GM19023 (cell line): ENCODE measurements at regions not wholly inside any gene's neighbourhood (a gene's known extent, or its start where the extent isn't known, plus 50 kb on each side); places are given as distances from the start of the nearest gene placed in this dataset.

Experiments used
- ATAC-seq: cut with Tn5 transposase; IDR thresholded peaks from one replicate; pipeline ENCODE4 v1.9.1; 2021; ENCODE audit warnings: mild to moderate bottlenecking, moderate library complexity; ENCODE audit not compliant: unreplicated experiment

DNA sequence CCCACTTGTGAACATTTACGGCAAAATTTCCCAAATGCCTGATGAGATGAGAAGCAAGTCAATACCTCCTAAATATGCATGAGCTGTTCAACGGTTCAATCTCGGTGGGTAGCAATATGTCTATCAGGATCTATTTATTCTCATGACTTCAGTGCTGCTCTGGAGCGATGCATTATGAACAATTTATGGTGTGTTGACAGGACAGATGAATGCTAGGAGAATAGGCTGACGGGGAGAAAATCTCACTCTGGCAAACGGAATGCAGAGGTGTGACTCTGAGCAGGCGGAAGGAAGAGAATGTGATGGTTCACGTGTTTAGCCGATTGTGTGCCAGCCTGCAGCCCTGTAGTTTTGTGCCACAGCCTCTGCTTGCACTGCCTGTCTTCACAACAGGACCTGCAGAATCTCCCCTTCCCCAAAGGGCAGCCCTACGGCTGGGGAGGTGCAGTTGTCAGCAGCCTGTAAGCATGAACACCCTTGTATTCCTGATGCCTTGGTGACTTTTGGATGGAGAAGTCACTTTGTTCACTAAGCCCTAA, 345.2 kb downstream of the PHKB start:
- no peak for ATAC-seq

DNA sequence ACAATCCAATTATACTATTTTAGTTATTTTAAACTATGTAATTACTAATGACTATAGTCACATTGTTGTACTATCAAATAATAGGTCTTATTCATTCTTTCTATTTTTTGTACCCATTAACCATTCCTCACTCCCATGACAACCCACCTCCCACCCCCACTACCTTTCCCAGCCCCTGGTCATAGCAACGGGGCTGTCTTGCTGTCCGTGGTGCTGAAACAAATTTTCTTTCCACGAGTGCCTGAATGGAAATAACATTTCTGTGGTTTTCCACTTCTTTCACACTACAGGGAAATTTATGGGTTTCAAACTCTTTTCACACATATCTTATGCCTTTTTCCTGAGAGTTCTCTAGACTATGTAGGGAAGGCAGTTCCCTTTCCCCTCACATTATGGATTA, 326.6 kb downstream of the PHKB start:
- ATAC-seq, result no peak

DNA sequence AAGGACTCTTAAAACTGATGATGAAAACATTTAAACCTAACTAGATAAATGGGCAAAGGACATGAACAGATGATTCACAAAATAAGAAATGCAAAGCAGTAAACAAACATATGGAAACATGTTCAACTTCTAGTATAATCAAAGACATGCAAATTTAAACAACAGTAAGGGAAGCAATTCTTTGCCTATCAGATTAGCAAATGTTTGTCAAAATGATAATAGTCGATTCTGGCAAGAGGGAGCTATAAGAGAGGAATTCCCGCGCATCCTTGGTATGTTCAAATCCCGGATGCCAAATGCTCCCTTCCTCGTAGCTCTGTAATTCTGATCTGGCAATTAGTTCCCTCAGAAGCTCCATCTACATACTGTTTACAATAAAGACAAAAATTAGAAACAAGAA, 320.5 kb downstream of the PHKB start:
- ATAC-seq, result no peak

DNA sequence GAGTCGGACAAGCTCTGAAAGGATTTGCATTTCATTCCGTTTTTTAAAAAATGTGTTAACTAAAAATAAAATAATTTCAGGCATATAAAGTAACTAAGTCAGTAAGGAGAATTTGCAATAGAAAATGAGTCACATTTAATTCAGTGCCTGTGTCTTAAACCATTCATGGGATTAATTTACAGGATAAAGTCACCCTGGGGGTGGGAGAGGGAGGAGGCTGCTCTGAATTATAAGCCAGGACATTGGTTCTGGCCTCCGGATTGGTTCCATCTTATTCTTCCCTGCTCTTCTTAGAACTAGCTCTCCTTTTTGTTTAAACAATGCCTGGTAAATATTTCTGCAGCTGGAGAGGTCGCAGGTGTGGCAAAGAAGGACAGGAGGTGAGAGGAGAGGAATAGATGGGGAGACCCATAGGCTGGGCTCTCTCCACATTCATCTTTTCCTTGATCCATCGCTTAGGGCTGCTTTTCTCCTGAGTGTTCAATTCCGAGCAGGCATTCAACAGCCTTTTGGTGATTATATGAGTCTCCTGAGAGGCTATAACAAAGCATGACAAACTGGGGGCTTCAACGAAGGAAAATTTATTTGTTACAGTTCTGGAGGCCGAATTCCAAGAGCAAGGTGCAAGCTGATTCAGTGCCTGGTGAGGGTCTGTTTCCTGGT, 319.2 kb downstream of the PHKB start:
- no peak for ATAC-seq

DNA sequence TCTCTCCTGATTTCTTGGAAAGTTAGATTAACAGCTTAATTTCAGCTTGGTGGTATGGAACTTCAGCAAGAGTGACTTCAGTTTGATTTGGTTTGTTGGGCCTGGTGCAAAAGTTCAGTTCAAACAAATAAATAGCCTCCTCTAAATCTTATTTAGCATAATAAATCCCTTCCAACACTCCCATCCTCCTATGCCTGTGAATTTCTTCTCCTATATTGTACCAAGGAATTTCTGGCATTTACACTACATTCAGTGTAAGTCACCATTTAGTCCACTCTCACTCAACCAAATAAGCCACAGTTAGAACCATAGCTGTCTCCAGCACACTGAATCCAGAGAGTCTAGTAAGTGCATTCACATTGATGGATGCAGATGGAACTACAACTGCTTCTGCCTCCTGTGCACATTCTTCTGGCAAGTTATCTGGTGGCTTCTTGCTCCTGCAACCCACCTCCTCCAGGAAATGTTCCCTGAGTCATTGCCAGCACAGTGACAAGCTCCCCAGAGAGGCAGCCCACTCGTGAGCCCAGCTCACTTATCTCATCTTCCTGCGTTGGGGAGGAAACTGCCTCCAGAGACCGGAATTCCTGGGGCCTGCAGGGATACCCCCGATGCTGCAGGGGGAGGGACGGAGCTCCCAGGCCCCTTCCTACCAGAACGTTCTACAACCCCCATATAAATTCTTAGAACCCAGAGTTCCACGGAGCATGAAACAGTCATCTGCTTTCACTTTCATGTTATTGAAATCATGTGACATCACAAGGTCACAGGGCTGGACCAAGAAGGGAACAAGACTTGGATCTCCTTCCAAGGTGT, 318.3 kb downstream of the PHKB start:
- peak; percentile 63 for ATAC-seq

DNA sequence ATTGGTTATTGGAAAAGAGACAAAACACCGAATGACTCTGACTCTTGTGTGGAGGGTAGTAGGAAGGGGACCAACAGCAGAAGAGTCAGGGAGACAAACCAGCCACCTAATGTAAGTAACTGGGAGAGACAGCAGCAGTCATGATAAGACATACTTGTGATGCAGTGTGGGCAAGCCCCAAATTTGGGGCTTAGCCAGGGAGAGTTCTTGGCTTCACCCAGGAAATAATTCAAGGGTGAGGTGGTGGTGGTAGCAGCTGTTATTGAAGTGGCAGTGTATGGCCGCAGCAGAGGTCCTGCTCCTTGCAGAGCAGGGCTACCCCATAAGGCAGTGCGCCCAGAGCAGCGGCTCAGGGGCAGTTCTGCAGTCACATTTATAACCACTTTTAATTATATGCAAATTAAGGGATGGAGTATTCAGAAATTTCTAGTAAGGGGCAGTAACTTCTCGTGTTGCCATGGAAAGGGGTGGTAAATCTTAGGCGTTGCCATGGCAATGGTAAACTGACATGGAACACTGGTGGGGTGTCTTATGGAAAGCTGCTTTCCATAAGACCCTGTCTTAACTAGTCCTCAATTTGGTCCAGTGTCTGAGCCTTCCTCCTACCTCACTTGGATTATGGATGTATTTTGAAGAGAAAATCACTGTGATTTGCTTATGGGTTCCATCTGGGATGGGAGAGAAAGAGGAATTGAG, 317.1 kb downstream of the PHKB start:
- no peak for ATAC-seq

DNA sequence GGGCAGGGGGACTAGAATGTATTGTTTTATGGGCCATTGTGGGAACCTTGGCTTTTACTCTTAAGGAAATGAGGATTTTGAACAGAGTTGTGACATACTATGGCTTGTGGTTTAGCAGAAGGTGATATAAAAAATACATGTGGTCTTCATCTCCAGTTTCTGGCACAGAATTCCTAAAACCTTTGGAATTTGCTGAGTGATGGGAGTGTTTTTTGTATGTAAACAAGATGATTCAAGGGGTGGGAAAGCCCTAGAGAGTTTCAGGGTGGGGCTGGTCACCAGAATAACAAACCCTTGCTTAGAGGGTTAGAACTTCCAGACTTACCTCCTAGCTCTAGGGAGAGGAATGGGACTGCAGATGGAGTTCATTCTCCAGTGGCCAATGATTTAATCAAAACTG, 316.1 kb downstream of the PHKB start:
- no peak for ATAC-seq

DNA sequence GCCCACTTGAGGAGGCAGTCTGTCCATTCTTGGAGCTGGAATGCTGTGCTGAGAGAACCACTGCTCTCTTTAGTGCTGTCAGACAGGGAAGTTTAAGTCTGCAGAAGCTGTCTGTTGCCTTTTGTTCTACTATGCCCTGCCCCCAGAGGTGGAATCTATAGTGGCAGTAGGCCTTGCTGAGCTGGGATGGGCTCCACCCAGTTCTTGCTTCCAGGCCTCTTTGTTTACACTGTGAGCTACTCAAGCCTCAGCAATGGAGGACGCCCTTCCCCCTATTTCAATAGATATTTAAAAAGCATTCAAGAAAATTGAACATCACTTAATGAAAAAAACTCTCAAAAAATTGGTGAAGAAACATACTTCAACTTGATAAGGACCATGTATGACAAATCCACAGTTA, 313.5 kb downstream of the PHKB start:
- ATAC-seq, result no peak

DNA sequence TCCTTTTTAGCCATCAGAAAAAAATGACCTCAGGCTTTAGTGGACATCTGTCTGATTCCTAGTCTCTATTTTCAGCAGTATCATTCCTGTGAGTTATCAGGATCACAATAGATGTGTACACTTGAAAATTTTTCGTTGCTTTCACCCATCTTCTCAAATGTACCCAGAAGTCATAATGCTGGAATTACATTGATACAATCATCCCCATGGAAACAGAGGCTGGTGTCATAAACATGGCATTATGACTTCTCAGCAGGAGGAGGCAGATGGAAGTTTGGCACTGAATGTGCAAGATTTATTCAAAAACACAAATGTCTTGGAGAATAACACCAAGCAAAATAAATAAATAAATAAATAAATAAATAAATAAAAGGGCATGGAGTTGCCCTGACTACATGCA, 292.5 kb downstream of the PHKB start:
- ATAC-seq, result no peak
